ENCODE measurements at regions not wholly inside any gene's neighbourhood (a gene's known extent, or its start where the extent isn't known, plus 50 kb on each side); places are given as distances from the start of the nearest gene placed in this dataset.

DNA sequence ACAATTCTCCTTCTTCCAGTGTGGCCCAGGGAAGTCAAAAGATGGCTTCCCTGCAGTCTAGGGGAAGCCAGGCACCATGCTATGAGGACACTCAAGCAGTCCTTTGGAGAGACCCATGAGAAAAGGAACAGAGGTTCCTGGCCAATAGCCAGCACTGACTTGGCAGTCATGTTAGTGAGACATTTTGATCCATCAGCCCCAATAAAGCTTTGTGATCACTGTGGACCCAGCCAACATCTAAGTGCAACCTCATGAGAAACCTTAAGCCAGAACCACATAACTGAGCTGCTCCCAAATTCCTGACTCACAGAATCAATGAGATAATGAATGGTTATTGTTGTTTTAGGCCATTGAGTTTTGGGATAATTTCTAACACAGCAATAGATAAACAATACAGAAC lies 51.0 kb upstream of the NAP1L1 start:
- Histone ChIP-seq H3K27me3 (ENCODE audit: insufficient read depth, low read depth) (no peaks in the 10 kb centered on the region), H3K4me2 (no peak overlapping the region), H3K36me3 (ENCODE audit: insufficient read depth) (no peaks in the 10 kb centered on the region), H3K9ac (no peak overlapping the region), H2AFZ (ENCODE audit: low read depth) (no peak overlapping the region), H4K20me1 (ENCODE audit: insufficient read depth) (no peaks in the 10 kb centered on the region), H3K27ac (no peak overlapping the region), H3K4me3 (IDR thresholded peaks at IDR 0.05; ENCODE audit: insufficient read depth, low read depth, low read length) (no peak overlapping the region), H3K4me1 (ENCODE audit: low read depth, poor library complexity, severe bottlenecking) (no peaks in the 10 kb centered on the region), H3K79me2 (ENCODE audit: insufficient read depth, low read depth) (no peaks in the 10 kb centered on the region)
- TF ChIP-seq, protein P1, sequence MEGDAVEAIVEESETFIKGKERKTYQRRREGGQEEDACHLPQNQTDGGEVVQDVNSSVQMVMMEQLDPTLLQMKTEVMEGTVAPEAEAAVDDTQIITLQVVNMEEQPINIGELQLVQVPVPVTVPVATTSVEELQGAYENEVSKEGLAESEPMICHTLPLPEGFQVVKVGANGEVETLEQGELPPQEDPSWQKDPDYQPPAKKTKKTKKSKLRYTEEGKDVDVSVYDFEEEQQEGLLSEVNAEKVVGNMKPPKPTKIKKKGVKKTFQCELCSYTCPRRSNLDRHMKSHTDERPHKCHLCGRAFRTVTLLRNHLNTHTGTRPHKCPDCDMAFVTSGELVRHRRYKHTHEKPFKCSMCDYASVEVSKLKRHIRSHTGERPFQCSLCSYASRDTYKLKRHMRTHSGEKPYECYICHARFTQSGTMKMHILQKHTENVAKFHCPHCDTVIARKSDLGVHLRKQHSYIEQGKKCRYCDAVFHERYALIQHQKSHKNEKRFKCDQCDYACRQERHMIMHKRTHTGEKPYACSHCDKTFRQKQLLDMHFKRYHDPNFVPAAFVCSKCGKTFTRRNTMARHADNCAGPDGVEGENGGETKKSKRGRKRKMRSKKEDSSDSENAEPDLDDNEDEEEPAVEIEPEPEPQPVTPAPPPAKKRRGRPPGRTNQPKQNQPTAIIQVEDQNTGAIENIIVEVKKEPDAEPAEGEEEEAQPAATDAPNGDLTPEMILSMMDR (conservative IDR thresholded peaks at IDR 0.05; ENCODE audit: low read depth, low read length), result no peak
